ENCODE measurements at regions not wholly inside any gene's neighbourhood (a gene's known extent, or its start where the extent isn't known, plus 50 kb on each side); places are given as distances from the start of the nearest gene placed in this dataset.

DNA sequence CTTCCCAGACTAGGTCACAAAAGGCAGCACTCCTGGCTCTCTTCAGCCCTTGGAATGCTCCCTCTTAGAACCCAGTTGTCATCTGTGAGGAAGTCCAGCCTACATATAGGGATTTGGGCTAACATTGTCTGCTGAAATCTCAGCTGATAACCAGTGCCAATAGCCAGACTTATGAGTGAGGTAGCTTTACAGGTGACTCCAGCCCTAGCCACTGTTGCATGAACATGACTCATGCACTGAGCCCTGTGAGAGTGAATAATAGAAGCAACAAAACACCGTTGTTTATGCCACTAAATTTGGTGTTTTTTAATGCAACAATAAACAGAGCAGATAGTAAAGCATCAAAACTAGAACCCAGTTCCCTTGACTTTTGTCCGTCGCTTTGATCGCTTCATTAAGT, 433.2 kb downstream of the STIM2 start:
- no peaks in the 10 kb centered on the region for H3K9me3 ChIP-seq (ENCODE audit: low read depth)
- H2AFZ ChIP-seq = no peak overlapping the region
- WGBS, 2 experiments (ENCODE audit: low coverage in 1 of 2, low lambda C conversion rate in 2 of 2, missing lambda C conversion rate in 2 of 2) = 52 to 53% methylated on average over 4 of the region's 4 CpGs
- no peaks in the 10 kb centered on the region for H3K27me3 ChIP-seq (replicated peaks; ENCODE audit: insufficient read depth)
- DNase-seq = no peak
- in situ Hi-C loops (cut with MboI) = no loop called here
- H3K4me2 ChIP-seq (ENCODE audit: unreplicated experiment) = no peak overlapping the region
- no peaks in the 10 kb centered on the region for H3K4me1 ChIP-seq (ENCODE audit: insufficient read depth)
- TF ChIP-seq EZH2 (IDR thresholded peaks at IDR 0.05; ENCODE audit: insufficient read depth, poor library complexity, severe bottlenecking) (no peak), EZH2phosphoT487 (IDR thresholded peaks at IDR 0.05; ENCODE audit: insufficient read depth, low read depth) (no peak)
- H3K27ac ChIP-seq = no peak overlapping the region
- no peaks in the 10 kb centered on the region for H3K9me2 ChIP-seq (ENCODE audit: insufficient read depth)
- H3K4me3 ChIP-seq = no peak overlapping the region
- H3K36me3 ChIP-seq (ENCODE audit: low read depth) = no peaks in the 10 kb centered on the region
- H3K79me2 ChIP-seq (ENCODE audit: insufficient read depth) = no peaks in the 10 kb centered on the region
- no peak overlapping the region for H3K9ac ChIP-seq
- H3F3A ChIP-seq (ENCODE audit: insufficient read depth) = no peaks in the 10 kb centered on the region
- H4K20me1 ChIP-seq (ENCODE audit: insufficient read depth) = no peaks in the 10 kb centered on the region

DNA sequence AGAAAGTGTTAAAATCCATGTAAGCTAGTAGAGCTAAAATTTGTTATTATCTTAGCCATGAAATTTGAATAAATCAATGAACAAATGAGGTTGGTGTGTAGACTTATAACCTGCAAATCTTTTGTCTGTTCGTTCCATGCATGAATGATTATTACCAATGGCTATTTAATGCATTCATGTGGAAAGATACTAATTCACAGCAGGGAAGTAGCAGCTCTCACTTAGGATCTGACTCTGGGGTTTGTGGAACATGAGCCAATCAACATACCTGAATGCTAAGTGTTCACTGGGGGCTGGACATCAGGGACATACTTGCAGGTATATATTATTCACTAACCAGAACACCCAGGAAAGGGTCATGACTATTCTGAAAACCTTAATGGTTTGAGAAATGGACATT, 444.1 kb downstream of the STIM2 start:
- Histone ChIP-seq H3K9me3 (ENCODE audit: low read depth) (no peaks in the 10 kb centered on the region), H3K4me2 (ENCODE audit: unreplicated experiment) (no peak overlapping the region), H3K27ac (no peak overlapping the region), H3K9me2 (ENCODE audit: insufficient read depth) (no peaks in the 10 kb centered on the region), H3F3A (ENCODE audit: insufficient read depth) (no peaks in the 10 kb centered on the region), H2AFZ (no peak overlapping the region), H4K20me1 (ENCODE audit: insufficient read depth) (no peaks in the 10 kb centered on the region), H3K79me2 (ENCODE audit: insufficient read depth) (no peaks in the 10 kb centered on the region), H3K27me3 (replicated peaks; ENCODE audit: insufficient read depth) (no peaks in the 10 kb centered on the region), H3K36me3 (ENCODE audit: low read depth) (no peaks in the 10 kb centered on the region), H3K4me3 (no peak overlapping the region), H3K4me1 (ENCODE audit: insufficient read depth) (no peaks in the 10 kb centered on the region), H3K9ac (no peak overlapping the region)
- in situ Hi-C loops (cut with MboI) = no loop called here
- TF ChIP-seq EZH2phosphoT487 (IDR thresholded peaks at IDR 0.05; ENCODE audit: insufficient read depth, low read depth) (no peak), EZH2 (IDR thresholded peaks at IDR 0.05; ENCODE audit: insufficient read depth, poor library complexity, severe bottlenecking) (no peak)
- WGBS, 2 experiments (ENCODE audit: low coverage in 1 of 2, low lambda C conversion rate in 2 of 2, missing lambda C conversion rate in 2 of 2) = 0 to 4% methylated on average over 1 of the region's 1 CpG
- no peak for DNase-seq

DNA sequence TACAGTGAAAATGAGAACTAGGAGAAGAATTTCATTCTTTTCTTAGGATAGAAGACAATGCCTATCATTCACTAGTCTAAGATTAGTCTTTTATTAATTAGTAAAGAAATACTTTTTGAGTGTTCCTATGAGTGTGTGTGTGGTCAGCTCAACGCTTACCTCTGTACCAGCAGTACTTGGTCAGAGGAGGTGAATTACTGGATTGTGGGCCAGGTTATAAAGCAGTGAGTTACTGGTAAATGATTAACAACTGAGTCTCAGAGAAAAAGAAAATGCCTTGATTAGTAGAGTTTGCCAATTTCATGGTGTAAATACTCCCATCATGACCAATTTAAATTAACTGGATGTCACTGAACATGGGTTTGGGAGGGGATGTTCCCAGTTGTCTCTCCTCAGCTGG, 444.6 kb downstream of the STIM2 start:
- H3F3A ChIP-seq (ENCODE audit: insufficient read depth) = no peaks in the 10 kb centered on the region
- H3K9me2 ChIP-seq (ENCODE audit: insufficient read depth) = no peaks in the 10 kb centered on the region
- in situ Hi-C loops (cut with MboI) = no loop called here
- H3K4me2 ChIP-seq (ENCODE audit: unreplicated experiment) = no peak overlapping the region
- no peaks in the 10 kb centered on the region for H3K36me3 ChIP-seq (ENCODE audit: low read depth)
- no peaks in the 10 kb centered on the region for H3K27me3 ChIP-seq (replicated peaks; ENCODE audit: insufficient read depth)
- no peak overlapping the region for H3K4me3 ChIP-seq
- 0% methylated on average over 1 of the region's 1 CpG for WGBS, 2 experiments (ENCODE audit: low coverage in 1 of 2, low lambda C conversion rate in 2 of 2, missing lambda C conversion rate in 2 of 2)
- no peak overlapping the region for H2AFZ ChIP-seq
- no peak overlapping the region for H3K9ac ChIP-seq
- no peaks in the 10 kb centered on the region for H3K4me1 ChIP-seq (ENCODE audit: insufficient read depth)
- no peaks in the 10 kb centered on the region for H4K20me1 ChIP-seq (ENCODE audit: insufficient read depth)
- no peaks in the 10 kb centered on the region for H3K9me3 ChIP-seq (ENCODE audit: low read depth)
- H3K79me2 ChIP-seq (ENCODE audit: insufficient read depth) = no peaks in the 10 kb centered on the region
- H3K27ac ChIP-seq = no peak overlapping the region
- no peak for TF ChIP-seq EZH2 (IDR thresholded peaks at IDR 0.05; ENCODE audit: insufficient read depth, poor library complexity, severe bottlenecking)
- no peak for TF ChIP-seq EZH2phosphoT487 (IDR thresholded peaks at IDR 0.05; ENCODE audit: insufficient read depth, low read depth)
- no peak for DNase-seq

DNA sequence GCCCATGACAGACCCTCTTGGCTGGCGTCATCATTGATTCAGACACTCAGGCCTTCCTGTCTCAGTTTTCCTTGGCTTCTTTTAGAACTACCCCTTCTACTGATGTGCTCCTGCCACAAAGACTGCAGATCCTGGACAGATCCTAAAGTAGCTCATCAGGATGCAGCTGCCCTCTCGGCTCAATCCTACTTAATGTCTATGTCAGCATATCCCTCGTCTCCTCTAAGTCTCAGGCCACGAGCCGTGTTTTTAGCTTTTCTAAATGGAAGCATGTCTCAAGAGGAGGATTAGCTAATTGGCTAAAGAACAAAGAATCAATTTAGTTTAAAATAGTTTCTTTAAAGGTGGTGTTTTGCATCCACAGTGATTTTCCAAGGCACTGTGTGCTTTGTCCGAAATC, 447.7 kb downstream of the STIM2 start:
- no peaks in the 10 kb centered on the region for H3F3A ChIP-seq (ENCODE audit: insufficient read depth)
- H3K9me2 ChIP-seq (ENCODE audit: insufficient read depth) = no peaks in the 10 kb centered on the region
- H3K79me2 ChIP-seq (ENCODE audit: insufficient read depth) = no peaks in the 10 kb centered on the region
- no peak for TF ChIP-seq EZH2 (IDR thresholded peaks at IDR 0.05; ENCODE audit: insufficient read depth, poor library complexity, severe bottlenecking)
- no peak for TF ChIP-seq EZH2phosphoT487 (IDR thresholded peaks at IDR 0.05; ENCODE audit: insufficient read depth, low read depth)
- H3K4me3 ChIP-seq = no peak overlapping the region
- H3K9me3 ChIP-seq (ENCODE audit: low read depth) = no peaks in the 10 kb centered on the region
- no peak overlapping the region for H2AFZ ChIP-seq
- no peak for DNase-seq
- H3K4me2 ChIP-seq (ENCODE audit: unreplicated experiment) = no peak overlapping the region
- no peak overlapping the region for H3K9ac ChIP-seq
- H3K36me3 ChIP-seq (ENCODE audit: low read depth) = no peaks in the 10 kb centered on the region
- no peaks in the 10 kb centered on the region for H3K4me1 ChIP-seq (ENCODE audit: insufficient read depth)
- no peaks in the 10 kb centered on the region for H4K20me1 ChIP-seq (ENCODE audit: insufficient read depth)
- WGBS, 2 experiments (ENCODE audit: low coverage in 1 of 2, low lambda C conversion rate in 2 of 2, missing lambda C conversion rate in 2 of 2) = 30 to 41% methylated on average over 6 of the region's 6 CpGs
- no peak overlapping the region for H3K27ac ChIP-seq
- H3K27me3 ChIP-seq (replicated peaks; ENCODE audit: insufficient read depth) = no peaks in the 10 kb centered on the region
- in situ Hi-C loops (cut with MboI) = no loop called here

DNA sequence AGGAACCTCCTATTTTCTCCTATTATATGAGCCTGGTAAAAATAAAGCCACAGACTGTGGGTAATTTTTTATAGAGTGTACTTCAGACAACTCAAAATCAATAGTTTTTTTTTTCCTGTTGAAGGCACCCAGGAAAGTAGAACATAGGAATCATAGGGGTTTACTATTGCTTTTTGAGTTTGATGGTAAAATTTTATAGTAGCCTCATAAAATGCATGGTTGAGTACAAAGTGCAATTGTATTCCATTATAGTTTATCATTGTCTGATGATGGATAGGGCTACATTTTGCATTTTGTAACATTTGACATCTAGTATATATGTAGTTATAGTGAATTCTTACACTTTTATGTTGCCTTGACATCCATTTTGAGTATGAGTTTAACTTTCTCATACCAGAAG, 455.0 kb downstream of the STIM2 start:
- Histone ChIP-seq H3K4me2 (ENCODE audit: unreplicated experiment) (no peak overlapping the region), H3K9ac (no peak overlapping the region), H2AFZ (no peak overlapping the region), H3K9me3 (ENCODE audit: low read depth) (no peaks in the 10 kb centered on the region), H3K4me1 (ENCODE audit: insufficient read depth) (no peaks in the 10 kb centered on the region), H3K4me3 (no peak overlapping the region), H3K36me3 (ENCODE audit: low read depth) (no peaks in the 10 kb centered on the region), H4K20me1 (ENCODE audit: insufficient read depth) (no peaks in the 10 kb centered on the region), H3F3A (ENCODE audit: insufficient read depth) (no peaks in the 10 kb centered on the region), H3K27ac (no peak overlapping the region), H3K79me2 (ENCODE audit: insufficient read depth) (no peaks in the 10 kb centered on the region), H3K9me2 (ENCODE audit: insufficient read depth) (no peaks in the 10 kb centered on the region), H3K27me3 (replicated peaks; ENCODE audit: insufficient read depth) (no peaks in the 10 kb centered on the region)
- in situ Hi-C loops (cut with MboI) = no loop called here
- TF ChIP-seq EZH2 (IDR thresholded peaks at IDR 0.05; ENCODE audit: insufficient read depth, poor library complexity, severe bottlenecking) (no peak), EZH2phosphoT487 (IDR thresholded peaks at IDR 0.05; ENCODE audit: insufficient read depth, low read depth) (no peak)
- DNase-seq = no peak
